Embryonic facial prominence (tissue), 1 donor: ENCODE measurements at regions not wholly inside any gene's neighbourhood (a gene's known extent, or its start where the extent isn't known, plus 50 kb on each side); places are given as distances from the start of the nearest gene placed in this dataset.

ENCODE experiments used
- DNase-seq: peaks from one replicate; pipeline ENCODE4 v3.0.0-alpha.2; 2016; ENCODE audit errors: extremely low spot score

GRCh38 chr3:82940124-82940523 lies 1178.7 kb upstream of the GBE1 start:
- DNase-seq = no peak

DNA sequence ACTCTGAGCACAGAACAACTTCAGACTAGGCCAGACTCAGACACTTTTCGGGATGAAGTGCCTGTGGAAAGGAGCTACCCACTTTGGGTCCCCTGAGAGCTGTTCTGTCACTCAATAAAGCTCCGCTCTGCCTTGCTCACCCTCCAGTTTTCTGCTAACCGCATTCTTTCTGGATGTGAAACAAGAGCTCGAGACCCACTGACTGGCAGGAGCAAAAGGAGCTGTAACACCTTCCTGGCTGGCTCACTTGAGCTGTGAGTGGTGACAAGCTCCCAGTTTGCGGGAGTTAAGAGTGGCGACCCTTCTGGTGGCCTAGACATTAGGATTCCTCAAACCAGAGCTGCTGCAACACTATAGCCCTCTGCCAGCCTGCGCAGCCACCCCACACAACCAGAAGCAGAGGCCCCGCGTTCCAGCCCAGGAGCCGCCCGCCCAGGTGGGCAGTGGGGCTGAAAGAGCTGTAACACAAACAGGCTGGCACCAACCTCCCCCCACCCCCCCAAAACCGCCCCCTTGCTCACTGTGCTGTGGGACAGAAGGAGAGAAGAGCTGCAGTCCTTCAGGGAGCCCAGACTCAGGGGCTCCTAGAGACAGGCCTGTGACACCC lies 1178.1 kb upstream of the GBE1 start:
- no peak for DNase-seq

GRCh38 chr3:82938821-82939328 lies 1177.4 kb upstream of the GBE1 start:
- no peak for DNase-seq

DNA sequence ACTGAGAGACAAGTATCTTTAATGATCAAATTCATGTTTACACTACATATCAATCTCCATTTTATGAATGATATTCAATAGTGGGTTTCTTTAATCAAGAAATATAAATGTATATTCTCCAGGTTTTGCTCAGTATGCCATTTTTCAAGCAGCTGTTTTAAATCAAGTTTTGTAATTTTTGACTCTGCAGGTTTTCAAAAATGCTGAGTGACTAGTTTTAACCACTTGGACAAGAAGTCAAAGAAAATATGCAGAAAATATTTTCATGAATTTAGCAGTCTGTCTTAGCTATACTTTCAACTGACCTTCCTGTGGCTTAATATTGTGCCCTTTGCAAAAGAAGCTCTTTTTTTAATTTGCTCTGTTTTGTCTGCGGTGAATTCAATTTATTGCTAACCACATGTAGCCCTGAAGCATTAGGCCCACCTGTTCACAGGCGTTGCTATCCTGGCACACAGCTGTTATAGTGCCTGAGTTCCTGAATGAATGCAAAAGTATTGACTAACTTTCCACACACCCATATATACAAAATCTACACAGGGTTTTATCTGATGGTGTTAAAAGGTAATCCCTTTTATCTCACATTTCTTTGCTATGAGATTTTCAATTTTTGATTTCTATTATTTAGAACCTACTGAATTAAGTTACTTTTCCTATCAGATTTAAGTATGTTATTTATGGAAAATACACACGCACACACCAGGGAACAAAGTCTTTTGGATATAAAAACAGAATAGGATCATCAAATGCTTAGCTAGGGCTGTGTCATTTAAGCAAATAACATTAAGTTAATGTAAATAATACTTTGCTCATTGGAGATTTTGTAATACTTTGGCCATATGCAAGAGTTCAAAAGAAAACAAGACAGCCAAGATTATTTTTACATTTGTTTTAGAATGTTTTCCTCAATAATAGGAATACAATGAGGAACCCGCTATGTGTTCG lies 1166.1 kb upstream of the GBE1 start:
- DNase-seq = no peak

- DNase-seq = no peak
Observed at GRCh38 chr3:82891028-82891427, 1129.6 kb upstream of the GBE1 start.

DNA sequence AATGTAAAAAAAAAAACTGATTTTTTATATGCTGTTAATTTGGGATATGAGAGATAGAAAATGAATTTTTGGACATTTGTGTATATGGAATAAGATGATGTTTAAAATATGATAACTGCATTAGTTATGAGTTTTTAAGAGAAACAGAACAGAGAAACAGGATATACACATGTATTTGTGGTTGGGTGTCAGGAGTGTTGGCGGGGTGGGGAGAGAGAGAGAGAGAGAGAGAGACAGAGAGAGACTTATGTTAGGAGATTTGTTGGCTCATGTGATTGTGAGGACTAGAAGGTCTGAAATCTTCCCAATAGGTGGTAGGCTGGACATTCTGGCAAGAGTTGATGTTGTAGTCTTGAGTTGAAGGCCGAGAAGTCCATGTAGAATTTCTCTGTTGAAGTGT lies 1121.6 kb upstream of the GBE1 start:
- DNase-seq = no peak

DNA sequence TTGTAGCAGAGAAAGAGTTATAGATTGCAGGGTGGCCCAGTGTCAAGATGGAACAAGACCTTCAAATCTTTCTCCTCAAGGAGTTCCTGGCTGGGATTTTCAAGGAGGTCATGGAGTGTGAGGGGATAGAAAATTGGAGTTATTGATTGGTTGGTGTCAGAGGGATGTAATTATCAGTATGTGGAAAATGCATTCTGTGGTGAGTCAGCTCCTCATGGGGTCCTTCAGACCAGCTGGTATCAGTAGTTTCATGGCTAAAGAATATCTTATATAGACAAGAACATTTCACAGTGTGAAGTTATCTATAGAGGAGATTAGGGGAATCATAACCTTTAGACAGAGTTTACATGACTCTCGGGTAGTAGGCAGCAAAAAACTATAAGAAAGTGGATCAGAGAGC lies 1114.0 kb upstream of the GBE1 start:
- no peak for DNase-seq

GRCh38 chr3:82839871-82840270 lies 1078.4 kb upstream of the GBE1 start:
- DNase-seq = no peak

- no peak for DNase-seq
Observed at GRCh38 chr3:82834098-82834497, 1072.7 kb upstream of the GBE1 start.

DNA sequence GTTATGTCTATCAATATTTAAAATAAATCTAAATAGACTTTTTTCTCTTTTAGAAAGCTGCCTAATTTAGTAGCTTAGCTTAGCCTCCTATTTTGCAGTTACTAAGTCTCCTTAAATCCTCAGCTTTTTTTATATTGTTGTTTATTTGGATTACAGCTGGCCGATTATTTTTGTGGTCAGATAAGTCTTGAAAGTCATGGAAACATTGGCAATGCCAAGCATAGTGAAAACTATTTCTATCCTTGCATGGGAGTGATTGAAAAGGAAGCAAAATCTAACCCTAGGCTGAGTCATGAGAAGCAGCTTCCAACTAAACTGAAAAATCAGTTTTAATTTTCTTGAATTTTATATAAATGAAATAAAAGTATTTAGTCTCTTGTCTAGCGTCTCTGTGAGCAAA lies 1063.0 kb upstream of the GBE1 start:
- no peak for DNase-seq

- DNase-seq = no peak
Observed at GRCh38 chr3:82816086-82816485, 1054.6 kb upstream of the GBE1 start.

GRCh38 chr3:82815417-82816058 lies 1054.1 kb upstream of the GBE1 start:
- DNase-seq = no peak

DNA sequence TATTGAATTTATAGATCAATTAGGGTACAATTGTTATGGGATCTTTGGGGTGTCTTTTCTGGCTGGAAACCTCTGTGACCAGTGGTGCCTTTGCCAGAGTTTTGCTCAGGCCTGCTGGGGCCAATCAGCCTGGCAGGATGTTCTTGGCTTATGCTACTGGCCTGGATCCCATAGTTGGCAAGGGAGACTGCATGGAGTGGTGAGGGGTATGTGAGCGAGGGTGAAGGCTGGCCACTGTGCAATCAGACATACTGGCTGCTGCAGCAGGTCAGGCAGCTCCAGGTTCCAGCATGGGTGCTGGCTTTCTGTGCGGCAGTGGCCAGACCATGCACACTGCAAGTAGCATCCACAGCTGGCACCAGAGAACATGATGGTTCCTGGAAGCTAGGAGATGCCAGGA lies 1053.2 kb upstream of the GBE1 start:
- DNase-seq = no peak

DNA sequence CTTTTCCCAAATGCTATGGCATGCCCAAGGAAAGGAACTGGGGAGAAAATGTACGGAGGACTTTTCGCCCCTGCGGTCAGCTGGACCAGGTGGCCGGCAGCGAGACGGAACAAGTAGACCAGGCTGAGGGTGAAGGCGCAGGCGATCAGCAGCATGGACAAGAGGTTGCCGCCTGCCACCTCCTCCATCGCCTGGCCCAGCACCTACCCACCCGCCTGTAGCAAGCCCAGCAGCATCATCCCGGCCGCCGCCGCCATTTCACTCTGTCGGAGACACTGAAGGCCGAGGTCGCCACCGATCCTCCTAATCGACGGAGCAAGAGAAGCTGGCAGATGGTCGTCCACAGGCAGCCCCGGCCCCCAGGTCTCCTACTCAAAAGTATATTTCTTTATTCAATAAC lies 1046.3 kb upstream of the GBE1 start:
- DNase-seq = no peak

- no peak for DNase-seq
Observed at GRCh38 chr3:82802501-82802900, 1041.1 kb upstream of the GBE1 start.

DNA sequence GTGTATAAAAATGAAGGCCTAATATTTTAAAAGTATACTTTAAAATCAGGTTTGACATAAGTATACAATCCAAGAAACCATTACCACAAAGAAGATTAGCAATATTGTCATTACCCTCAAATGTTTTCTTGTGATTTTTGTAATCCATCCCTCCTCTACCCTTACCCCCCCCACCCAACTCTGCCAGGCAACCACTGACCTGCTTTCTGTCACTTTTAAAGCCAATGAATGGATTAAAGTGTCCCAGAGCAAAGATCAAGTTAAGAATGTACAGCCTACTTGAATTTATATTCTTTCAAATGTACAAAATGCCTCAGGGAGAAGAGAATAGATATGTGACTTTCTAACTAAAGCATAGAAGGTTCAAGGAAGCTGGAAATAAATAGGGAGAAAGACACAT lies 1038.8 kb upstream of the GBE1 start:
- DNase-seq = no peak

- DNase-seq = no peak
Observed at GRCh38 chr3:82796765-82797164, 1035.3 kb upstream of the GBE1 start.

DNA sequence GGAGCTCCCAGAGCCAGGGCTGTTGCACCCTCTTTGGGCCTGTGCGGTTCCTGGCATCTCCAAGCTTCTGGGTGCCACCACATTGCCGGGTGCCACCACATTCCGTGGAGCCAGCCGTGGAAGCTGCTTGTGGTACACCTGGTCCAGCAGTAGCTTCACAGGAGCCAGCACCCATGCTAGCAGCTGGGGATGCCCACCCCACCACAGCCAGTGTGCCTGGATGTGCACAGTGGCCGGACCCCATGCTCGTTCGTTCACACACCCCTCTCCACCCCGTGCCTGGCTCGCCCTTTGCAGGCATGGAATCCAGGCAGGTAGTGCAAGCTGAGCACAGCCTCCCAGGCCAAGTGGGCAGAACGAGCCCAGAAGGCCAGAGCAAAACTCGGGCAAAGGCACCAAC lies 1029.8 kb upstream of the GBE1 start:
- no peak for DNase-seq

DNA sequence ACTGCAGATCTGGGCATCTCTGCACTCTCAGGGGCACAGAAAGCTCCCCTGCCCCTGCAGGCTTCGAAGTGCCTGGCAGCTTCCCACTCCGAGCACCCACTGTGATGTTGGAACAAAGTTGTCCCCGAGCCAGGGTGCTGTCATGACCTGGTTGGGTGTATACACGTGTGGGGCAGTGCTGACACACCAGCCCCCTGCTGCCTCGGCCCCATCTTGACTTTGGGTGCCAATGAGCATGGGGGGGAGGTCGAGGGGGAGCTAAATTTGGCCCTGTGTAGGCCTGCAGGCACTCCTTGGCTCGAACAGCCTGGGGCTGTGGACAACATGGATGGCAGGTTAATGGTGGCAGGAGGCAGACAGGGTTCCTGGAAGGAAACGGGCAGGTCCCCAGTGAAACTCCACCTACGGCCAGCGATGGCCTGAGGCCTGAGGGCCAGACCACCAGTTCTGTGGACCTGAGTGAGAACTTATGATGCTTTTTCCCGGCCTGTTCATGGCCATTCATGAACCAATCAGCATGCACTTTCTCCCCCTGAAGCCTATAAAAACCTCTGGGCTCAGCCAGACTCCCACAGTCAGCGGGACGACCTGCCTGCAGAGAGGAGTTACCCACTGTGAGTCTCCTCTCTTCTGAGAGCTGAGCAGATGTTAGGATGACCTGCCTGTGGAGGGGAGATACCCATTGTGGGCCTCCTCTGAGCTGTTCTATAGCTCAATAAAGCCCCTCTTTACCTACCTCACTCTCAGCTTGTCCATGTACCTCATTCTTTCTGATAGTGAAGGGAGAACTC lies 1029.1 kb upstream of the GBE1 start:
- no peak for DNase-seq

- DNase-seq = no peak
Observed at GRCh38 chr3:82783194-82783593, 1021.7 kb upstream of the GBE1 start.

- no peak for DNase-seq
Observed at GRCh38 chr3:82773207-82773606, 1011.8 kb upstream of the GBE1 start.

DNA sequence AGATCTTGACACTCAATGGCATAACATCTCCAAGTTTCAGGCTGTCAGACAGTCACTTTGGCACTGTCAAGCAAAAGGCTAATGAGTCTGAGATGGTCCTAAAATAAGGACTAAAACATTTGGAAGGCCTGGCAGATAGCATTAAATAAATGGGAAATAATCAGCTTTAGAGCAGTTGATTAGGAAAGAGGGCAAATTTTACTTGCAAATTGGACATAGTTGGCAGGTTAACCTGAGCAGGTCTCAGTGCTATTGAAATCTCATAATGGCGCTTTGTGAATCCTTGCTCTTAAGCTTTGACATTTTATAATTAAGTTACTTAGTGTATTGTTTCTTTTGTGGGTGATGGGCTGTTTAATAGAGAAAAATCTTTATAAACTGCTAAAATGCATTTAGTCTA lies 1003.1 kb upstream of the GBE1 start:
- DNase-seq = no peak
